NCI-H2196 treated with DMSO at 0.1 percent for 48 hours (cell line): ENCODE measurements at regions not wholly inside any gene's neighbourhood (a gene's known extent, or its start where the extent isn't known, plus 50 kb on each side); places are given as distances from the start of the nearest gene placed in this dataset.
"Not testable (repeated sequence)": the region's sequence is repeated elsewhere in the genome, so short reads cannot be mapped to it uniquely, and the experiment has no call there.

Experiments used
- DNase-seq: peaks from one replicate; lab custom pipeline; 2025; ENCODE audit not compliant: unreplicated experiment; lab: John Stamatoyannopoulos, UW

GRCh38 chr3:181974198-181974597 lies 262.5 kb downstream of the SOX2 start:
- no peak for DNase-seq

- no peak for DNase-seq
Observed at GRCh38 chr3:181976526-181976925, 264.8 kb downstream of the SOX2 start.

GRCh38 chr3:181985386-181985785 lies 273.7 kb downstream of the SOX2 start:
- no peak for DNase-seq

GRCh38 chr3:181987736-181988135 lies 276.0 kb downstream of the SOX2 start:
- DNase-seq: no peak

GRCh38 chr3:181998828-181999227 lies 287.1 kb downstream of the SOX2 start:
- no peak for DNase-seq

- DNase-seq: no peak
Observed at GRCh38 chr3:181999314-181999713, 287.6 kb downstream of the SOX2 start.

GRCh38 chr3:182000447-182000846 lies 288.7 kb downstream of the SOX2 start:
- no peak for DNase-seq

GRCh38 chr3:182005219-182005618 lies 293.5 kb downstream of the SOX2 start:
- no peak for DNase-seq

- DNase-seq: no peak
Observed at GRCh38 chr3:182005701-182006100, 294.0 kb downstream of the SOX2 start.

GRCh38 chr3:182006431-182006830 lies 294.7 kb downstream of the SOX2 start:
- DNase-seq: no peak

GRCh38 chr3:182007441-182007840 lies 295.7 kb downstream of the SOX2 start:
- no peak for DNase-seq

GRCh38 chr3:182018361-182018760 lies 306.6 kb downstream of the SOX2 start:
- DNase-seq: no peak

GRCh38 chr3:182019926-182020325 lies 308.2 kb downstream of the SOX2 start:
- DNase-seq: no peak

- no peak for DNase-seq
Observed at GRCh38 chr3:182023843-182024242, 312.1 kb downstream of the SOX2 start.

GRCh38 chr3:182027366-182027765 lies 315.6 kb downstream of the SOX2 start:
- DNase-seq: no peak

GRCh38 chr3:182028081-182028480 lies 316.4 kb downstream of the SOX2 start:
- no peak for DNase-seq

- DNase-seq: not testable (repeated sequence)
Observed at GRCh38 chr3:182034231-182034630, 322.5 kb downstream of the SOX2 start.

- no peak for DNase-seq
Observed at GRCh38 chr3:182035324-182035723, 323.6 kb downstream of the SOX2 start.

GRCh38 chr3:182036382-182036781 lies 324.7 kb downstream of the SOX2 start:
- DNase-seq: no peak

GRCh38 chr3:182041668-182042291 lies 330.1 kb downstream of the SOX2 start:
- no peak for DNase-seq

GRCh38 chr3:182045736-182046135 lies 334.0 kb downstream of the SOX2 start:
- DNase-seq: no peak

GRCh38 chr3:182046166-182046764 lies 334.5 kb downstream of the SOX2 start:
- DNase-seq: peak; percentile 74

GRCh38 chr3:182050932-182051331 lies 339.2 kb downstream of the SOX2 start:
- no peak for DNase-seq
